ENCODE measurements at regions not wholly inside any gene's neighbourhood (a gene's known extent, or its start where the extent isn't known, plus 50 kb on each side); places are given as distances from the start of the nearest gene placed in this dataset.

DNA sequence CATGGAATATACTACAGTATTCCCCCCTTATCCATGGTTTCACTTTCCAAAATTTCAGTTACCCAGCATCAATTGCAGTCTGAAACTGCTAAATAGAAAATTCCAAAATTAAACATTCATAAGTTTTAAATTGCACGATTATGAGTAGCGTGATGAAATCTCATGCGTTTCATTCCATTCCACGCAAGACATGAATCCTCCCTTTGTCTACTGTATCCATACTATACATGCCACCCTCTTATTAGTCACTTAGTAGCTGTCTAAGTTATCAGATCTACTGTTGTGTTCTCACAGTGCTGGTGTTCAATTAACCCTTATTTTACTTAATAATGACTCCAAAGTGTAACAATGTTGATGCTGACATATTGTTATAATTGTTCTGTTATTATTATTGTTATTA is 261.2 kb upstream of the NDST4 start:
- no peak for DNase-seq

DNA sequence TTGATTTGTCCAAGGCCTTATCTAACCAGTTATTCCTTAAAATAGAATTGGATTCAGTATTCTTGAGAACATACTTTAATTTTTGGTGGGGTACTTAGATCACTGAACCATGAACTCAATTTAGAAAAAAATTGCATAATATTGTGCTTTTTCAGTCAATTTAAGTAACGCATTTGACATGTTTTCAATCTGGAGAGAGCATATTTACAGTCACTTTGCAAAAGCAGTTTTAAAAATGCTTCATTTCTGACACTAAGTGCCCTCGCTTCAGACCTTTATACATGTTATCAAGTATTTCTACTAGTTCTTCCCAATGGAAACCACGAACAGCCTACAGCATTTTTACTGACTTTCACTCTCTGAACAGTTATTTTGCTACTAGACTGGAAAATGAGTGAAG is 257.1 kb upstream of the NDST4 start:
- DNase-seq: no peak

DNA sequence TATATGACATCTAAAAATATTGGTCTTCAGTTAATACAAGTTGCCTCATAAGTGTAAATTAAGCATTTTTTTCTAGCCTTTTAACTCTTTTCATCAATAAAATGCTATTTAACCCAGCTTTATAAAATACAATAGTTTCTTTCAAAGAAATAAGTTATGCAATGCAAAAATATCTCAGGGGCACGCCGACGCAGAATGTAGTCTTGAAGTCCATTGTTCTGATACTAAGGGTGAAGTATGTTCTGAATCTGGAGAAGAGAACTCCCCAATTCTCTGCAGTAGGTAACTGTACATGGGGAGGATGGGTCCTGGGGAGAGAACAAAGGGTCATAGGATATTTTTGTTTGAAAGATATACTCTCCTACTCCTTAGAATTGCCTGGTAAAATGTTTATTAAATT is 256.6 kb upstream of the NDST4 start:
- DNase-seq: no peak

DNA sequence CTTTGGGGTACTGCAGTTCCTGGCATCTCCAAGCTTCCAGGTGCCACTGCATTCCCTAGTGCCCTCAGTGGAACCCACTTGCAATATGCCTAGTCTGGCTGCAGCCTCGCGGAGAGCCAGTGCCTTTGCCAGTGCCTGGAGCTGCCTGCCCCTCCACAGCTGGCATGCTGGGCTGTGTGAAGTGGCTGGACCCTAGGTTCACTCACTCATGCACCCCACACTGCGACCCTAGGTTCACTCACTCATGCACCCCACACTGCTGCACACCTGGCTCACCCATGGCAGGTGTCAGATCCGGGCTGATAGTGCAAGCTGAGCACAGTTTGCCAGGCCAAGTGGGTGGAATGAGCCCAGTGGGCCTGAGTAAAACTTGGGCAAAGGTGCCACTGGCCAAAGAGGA is 253.0 kb upstream of the NDST4 start:
- DNase-seq: no peak

- no peak for DNase-seq
Observed at GRCh38 chr4:115365185-115365584, 251.8 kb upstream of the NDST4 start.

GRCh38 chr4:115361781-115362180 is 248.4 kb upstream of the NDST4 start:
- no peak for DNase-seq

- no peak for DNase-seq
Observed at GRCh38 chr4:115360431-115360830, 247.0 kb upstream of the NDST4 start.

DNA sequence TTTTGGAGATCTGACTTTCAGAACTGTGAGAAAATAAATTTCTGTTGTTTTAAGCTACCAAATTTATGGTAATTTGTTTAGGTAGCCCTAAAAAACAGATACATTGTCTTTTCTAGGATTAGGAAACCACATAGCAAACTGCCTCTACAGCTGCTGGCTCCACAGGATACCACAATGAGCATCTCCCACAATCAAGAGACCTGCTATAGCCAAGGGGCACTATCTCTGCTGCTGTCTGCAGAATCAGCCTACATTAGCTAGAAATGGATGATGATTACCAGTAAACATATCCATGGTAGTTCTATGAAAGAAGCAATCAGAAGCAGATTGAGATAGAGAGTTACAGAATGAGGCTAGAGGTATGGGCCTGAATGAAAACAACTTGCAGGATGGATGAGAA is 244.4 kb upstream of the NDST4 start:
- DNase-seq: no peak

DNA sequence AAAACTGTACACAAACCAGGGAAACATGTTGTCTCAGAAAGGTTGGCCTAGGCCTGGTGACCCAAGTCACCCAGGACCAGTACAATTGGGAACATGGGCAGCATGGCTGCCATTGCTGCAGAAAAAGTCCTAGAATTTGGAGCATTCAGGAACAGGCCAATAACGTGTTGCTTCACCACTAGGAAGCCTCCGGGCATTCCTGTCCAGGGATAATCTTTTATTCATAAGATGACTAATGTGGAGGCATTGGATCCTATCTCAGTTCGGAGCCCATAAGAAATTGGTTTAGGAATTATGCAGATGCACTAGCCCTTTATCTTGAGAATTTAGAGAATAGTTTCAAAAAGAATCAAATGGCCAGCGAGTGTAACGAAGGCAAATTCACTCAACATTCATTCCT is 242.8 kb upstream of the NDST4 start:
- no peak for DNase-seq

DNA sequence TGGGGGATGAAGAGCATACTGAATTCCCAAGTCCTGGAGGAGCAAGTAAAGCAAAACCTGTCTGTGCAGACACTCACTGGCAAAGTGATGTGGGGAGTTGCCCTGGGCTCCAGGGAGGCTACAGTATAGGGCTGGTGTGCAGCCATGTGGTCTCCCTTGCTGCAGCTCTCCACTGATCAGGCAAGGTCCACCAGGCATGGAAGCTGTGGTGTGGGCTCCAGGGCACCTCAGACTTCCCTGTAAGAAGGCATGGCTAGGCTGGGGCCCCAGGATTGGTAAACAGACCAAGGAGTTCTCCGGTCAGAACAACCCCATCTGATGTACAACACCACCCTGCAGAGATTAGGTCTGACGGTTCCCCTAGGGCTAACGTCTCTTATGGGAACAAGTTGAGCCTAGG is 241.9 kb upstream of the NDST4 start:
- DNase-seq: no peak

DNA sequence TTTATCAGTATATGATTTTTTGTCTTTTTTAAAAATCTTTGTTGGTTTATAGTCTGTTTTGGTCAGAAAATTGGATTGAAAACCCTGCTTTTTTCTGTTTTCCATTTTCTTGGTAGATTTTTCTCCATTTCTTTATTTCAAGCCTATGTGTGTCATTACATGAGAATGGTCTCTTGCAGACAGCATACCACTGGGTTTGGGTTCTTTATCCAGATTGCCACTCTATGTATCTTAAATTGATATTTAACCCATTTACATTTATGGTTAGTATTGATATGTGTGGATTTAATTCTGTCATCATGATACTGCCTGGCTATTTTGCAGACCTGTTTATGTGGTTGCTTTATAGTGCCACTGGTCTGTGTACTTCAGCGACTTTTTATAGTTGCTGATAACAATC is 239.9 kb upstream of the NDST4 start:
- DNase-seq: no peak

- no peak for DNase-seq
Observed at GRCh38 chr4:115343171-115343570, 229.8 kb upstream of the NDST4 start.

- no peak for DNase-seq
Observed at GRCh38 chr4:115334736-115335411, 221.5 kb upstream of the NDST4 start.

GRCh38 chr4:115332078-115332477 is 218.7 kb upstream of the NDST4 start:
- no peak for DNase-seq

- DNase-seq: no peak
Observed at GRCh38 chr4:115331241-115331640, 217.8 kb upstream of the NDST4 start.

DNA sequence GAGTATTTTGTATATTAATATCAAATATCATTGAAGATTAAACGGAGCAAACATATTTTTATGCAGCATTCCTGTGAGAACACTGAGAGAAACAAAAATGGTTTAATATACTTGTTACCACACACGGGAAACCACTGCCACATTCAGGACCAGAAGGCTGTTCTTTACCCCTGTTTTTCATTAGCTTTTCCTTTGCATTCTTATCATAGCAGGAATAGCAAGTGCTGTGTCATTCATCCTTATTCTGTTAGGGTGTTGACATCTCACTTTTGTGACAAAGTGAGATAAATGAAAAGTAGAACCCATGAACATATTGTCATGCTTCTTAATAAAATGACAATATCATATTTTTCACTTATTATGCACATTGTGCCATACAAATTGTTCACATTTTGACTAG is 212.4 kb upstream of the NDST4 start:
- DNase-seq: no peak

DNA sequence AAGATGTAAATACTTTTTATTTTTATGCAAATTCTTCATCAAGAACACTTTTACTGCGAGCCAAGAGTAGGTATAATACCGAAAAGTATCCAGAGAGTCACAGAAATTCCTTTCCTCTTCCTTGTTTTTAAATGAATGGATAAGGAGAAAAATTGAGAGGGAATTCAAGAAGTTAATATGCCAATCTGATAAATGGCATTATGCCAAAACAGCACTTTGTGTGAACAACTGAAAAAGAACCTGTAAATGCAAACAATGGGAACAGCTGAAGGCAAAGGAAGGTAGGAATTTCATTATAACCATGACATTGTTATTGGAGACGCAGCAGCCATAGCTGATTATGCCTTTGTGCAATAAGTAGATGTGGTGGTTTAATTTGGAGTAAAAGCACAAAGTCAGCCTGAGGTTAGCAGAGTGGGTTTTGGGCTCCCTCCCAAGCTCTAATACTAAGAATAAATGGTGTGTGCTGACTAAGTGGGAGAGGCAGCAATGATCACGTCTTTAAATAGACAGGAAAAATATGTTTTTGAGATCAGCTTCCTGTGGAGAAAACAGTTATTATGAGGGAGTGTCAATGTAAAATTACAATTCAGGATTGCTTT is 209.8 kb upstream of the NDST4 start:
- no peak for DNase-seq

- DNase-seq: no peak
Observed at GRCh38 chr4:115315182-115315581, 201.8 kb upstream of the NDST4 start.

DNA sequence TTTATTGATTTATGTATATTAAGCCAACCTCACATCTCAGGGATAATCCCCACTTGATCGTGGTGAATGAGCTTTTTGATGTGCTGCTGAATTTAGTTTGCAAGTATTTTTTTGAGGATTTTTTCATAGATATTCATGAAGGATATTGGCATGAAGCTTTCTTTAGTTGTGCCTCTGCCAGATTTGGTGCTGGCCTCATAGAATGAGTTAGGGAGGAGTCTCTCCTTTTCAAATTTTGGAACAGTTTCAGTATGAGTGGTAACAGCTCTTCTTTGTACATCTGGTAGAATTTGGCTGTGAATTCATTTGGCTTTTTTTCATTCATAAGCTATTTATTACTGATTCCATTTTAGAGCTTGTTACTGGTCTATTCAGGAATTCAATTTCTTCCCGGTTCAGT is 197.2 kb upstream of the NDST4 start:
- no peak for DNase-seq

- DNase-seq: no peak
Observed at GRCh38 chr4:115294717-115295116, 181.3 kb upstream of the NDST4 start.

DNA sequence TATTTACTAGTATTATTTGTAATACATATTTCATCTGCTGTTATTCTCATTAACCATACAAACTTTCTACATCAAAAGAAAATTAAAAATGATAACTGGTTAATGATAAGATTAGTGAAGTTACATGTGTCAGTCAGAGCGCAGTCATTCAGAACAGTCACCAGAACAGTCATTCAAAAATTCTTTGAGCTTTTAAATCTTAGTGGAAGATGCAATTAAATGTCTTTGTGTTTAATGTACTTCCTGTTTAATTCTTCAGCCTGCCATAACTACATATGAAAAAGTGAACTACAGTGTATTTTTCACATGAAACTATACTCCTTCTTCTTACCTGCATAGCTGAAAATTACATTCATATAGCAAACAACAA is 179.7 kb upstream of the NDST4 start:
- no peak for DNase-seq

DNA sequence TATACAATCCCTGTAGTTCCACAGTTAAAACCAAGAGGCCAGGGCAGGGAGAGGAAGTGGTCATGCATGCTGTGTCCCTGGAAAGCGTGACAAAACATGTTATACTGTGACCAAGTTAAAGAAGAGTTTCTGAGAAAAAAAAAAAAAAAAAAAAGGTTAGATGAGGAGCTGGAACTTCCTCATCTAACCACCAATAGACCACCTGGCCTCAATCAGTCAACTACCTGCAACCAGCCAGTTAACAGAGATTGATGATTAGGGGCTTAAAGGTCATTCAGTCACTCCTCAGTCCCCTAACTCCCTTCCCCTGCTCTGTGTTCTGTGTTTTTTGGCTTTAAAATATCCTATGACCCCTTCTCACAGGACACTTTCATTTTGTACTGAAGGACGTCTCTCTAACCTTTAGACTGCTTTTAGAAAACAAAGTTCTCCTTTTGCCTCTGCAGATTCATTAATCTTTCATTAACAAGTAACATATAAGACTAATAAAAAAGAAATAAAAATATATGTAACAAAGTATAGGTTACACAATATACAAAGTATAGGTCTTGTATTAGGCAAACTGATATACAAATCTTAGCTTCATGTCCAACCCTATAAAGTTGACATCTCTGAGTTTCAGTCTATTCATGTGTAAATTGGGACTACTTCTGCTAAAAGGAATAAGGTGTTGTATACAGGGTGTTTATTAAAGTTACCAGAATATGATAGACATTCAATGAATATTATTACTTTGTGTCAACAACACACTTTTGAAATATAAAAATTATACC is 179.1 kb upstream of the NDST4 start:
- no peak for DNase-seq

GRCh38 chr4:115287426-115287825 is 174.0 kb upstream of the NDST4 start:
- no peak for DNase-seq

DNA sequence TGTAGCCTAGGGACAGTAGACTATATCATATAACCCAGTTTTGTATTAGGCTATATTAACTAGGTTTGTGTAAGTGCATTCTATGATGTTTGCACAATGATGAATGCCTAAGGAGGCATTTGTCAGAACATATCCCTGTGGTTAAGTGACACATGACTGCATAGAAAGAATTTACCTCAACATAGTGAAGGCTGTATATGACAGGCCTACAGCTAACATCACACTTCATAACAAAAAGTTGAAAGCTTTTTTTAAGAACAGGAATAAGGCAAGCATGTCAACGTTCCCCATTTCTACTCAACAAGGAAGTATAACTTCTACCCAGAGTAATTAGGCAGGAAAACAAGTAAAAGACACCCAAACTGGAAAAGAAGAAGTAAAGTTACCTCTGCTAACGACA is 165.9 kb upstream of the NDST4 start:
- DNase-seq: no peak

DNA sequence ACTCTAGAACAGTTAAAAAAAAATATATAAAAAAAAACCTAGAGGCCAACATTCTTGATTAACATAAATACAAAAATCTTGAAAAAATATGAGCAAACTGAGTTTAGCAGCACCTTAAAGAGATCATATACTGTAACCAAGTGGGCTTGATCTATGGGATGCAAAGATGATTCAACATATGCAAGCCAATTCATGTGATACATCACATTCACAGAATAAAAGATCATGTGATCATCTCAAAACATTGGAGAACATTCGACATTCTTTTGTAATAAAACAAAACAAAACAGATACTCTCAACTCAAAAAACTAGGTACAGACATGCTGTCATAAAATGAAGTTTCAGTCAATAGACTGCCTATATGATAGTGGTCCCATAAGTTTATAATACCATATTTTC is 165.4 kb upstream of the NDST4 start:
- DNase-seq: no peak
